HG03432 (cell line): ENCODE measurements at regions not wholly inside any gene's neighbourhood (a gene's known extent, or its start where the extent isn't known, plus 50 kb on each side); places are given as distances from the start of the nearest gene placed in this dataset.
A peak's percentile ranks its signal among the peaks of the same experiment; 100 is the strongest.
"Not testable (repeated sequence)": the region's sequence is repeated elsewhere in the genome, so short reads cannot be mapped to it uniquely, and the experiment has no call there.

ENCODE experiments used
- ATAC-seq: cut with Tn5 transposase; IDR thresholded peaks from one replicate; pipeline ENCODE4 v1.9.1; 2021; ENCODE audit warnings: mild to moderate bottlenecking, moderate library complexity; ENCODE audit not compliant: unreplicated experiment

DNA sequence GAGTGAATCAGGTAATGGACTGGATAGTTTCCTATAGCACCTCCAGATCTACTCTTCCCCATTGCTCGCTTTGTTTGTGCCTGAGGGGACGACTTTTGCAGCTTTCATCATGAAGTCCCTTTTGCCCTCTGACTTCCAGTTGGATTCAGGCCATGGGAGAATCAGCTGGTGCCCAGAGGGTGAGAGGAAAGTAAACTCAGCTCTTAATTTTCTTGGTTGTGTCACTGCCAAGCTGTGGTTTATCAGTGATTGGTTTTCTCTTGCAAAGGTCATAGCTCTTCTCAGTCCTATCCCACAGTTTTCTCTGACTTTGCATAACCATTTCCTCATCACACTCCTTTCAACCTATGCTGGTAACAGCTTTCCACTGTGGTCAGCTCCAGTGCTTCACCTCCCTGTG lies 200.1 kb downstream of the KCNJ2 start:
- ATAC-seq = no peak

DNA sequence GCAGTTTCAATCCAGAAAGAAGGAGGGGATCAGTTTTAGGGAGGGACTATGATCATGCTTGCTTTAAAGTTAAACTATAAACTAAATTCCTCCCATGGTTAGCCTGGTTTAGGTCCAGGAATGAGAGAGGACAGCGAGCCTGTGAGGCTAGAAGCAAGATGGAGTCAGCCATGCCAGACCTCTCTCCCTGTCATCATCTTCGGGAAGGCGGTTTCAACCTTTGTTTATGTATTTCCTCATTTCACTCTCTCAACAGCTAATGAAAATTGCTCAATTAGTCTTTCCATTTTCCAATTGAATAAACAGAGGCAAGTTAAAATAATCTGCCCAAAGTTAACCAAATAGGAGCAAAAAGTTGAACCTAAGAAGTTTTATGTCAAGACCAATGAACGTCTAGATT lies 201.5 kb downstream of the KCNJ2 start:
- ATAC-seq = no peak

DNA sequence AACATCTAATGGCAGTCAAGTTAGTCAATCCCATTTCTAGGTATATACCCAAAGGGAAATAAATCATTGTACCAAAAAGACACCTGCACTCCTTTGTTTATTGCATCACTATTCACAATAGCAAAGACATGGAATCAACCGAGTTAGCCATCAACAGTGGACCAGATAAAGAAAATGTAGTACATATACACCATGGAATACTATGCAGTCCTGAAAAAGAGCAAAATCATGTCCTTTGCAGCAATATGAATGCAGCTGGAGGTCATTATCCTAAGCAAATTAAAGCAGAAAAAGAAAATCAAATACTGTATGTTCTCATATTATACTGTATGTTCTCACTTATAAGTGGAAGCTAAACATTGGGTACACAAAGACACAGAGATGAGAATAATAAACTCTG lies 204.0 kb downstream of the KCNJ2 start:
- ATAC-seq = no peak

DNA sequence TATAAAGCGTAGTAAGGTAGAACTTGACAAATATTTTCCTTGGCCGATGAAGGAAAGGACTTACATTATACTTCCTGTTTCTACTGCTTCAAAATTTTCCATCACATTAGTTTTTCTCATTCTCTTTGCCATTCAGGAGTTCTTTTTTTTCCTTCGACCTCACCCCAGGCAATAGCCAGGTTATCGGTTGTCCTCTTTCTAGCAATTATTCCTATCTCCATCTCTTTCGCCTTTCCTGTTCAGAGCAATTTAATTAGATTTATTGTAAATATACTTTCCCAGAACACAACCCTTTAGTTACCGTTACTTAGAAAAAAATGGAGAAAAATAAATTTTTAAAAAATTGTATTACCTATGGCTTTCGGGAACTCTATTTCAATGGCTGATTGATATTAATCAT lies 205.2 kb downstream of the KCNJ2 start:
- no peak for ATAC-seq

DNA sequence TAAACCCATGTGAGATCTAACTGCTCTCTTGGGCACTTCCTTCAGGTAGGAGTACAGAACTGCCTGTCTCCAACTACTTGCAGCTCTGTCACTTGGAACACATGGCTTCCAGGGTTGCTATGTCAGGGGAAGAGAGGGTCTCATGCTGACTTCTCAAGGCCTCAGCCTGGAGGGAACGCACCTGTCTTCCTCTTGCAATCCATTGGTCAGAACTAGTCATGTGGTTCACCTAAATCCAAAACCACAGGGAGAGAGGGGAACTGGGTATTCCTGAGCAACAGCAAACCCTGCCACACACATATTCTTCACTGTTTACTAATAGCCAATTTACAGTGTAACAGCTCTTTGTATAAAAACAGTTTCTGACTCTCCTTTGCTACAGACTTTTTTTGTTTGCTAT lies 206.1 kb downstream of the KCNJ2 start:
- no peak for ATAC-seq

DNA sequence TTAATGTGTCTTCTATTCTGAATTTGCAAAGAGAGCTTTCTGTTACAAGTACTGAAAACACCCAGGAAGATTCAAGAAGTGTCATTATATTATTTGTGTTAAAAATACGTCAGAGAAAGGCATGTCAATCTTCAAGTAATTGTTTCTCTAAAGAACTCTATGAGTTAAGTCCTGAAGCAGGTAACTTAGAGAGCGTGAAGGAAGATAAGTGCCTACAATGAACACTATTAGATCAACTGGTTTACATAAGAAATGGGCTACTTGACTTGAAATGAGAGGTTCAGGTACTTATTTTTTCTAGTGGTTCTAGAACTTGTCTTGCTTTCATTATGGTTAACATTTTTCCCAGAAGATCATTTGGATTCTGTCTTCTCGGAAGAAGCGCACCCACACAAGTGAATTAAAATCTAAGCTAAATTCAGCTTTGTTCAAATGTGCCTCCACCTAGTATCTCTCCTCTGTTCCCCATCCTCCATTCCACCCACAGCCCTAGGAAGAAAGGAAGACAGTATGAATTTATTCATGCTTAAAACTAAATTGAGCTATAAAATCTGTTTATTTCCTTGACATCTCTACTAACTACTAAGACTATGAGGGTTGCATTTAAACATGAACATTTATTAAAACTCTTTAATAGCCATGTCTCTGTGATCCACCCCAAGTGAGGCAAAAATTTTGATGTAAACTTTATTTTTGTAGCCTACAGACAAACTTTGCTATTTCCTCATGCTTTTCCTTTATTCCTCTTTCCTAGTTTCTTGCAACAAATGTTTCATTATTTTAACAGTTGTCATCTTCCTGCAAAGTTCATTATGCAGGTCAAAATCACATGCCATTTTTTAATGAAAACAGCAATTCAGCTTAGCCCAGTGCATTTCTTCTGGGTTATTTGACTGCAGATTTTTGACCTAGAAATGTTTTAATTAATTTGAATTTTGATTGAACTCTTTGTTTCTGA lies 206.8 kb downstream of the KCNJ2 start:
- no peak for ATAC-seq

DNA sequence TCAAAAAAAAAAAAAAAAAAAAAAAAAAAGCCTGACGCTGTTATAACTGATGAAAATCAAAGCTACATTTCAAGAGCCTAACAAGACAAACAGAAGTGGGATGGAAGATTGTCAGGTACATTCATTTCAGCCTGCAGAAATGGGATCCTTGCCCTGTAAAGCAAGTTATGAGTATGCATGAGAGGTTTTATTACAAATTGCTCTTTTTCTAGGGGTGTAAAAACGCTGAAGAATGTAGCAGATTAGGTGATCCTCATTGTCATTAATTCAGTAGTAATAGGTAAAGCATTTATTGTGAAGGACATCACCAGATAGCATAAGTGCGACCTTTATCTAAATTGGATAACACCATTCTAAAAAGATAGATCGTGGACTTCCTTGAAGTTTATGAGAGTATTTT lies 208.3 kb downstream of the KCNJ2 start:
- ATAC-seq = no peak

DNA sequence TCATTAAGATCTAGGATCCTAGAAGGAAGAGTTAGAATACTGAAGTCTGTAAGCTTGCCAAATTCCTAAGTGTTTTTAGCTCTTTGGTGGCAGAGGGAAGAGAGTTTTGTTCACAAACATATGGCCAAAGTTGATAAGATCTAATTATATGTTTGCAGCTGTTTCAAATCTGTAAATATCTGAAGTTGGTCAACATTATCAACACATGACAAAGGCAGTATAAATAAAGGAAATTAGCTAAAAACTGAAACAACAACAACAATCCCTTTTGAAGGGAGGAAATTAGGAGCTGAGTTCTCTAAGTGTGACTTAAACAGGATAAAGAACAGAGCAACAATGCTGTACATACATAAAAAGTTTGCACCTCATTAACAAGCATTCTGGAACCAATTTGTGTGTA lies 208.7 kb downstream of the KCNJ2 start:
- no peak for ATAC-seq

DNA sequence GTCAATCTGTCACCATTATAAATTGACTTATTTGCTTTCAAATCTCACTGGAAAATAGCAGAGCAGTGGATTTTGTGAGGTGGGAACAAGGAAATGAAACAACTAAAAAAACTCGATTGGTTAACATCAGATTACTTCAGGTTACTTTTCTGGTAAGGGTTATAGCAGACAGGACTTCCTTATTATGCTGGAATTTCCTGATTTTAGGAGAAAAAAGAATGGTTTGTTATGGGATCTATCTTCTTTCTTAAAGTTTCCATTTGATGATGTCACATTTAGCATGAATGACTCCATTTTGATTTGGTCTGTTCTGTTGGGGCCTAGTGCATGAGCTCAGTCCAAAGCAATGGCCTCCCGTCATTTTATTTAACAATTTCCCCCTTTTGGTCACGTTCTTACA lies 210.6 kb downstream of the KCNJ2 start:
- ATAC-seq = no peak

DNA sequence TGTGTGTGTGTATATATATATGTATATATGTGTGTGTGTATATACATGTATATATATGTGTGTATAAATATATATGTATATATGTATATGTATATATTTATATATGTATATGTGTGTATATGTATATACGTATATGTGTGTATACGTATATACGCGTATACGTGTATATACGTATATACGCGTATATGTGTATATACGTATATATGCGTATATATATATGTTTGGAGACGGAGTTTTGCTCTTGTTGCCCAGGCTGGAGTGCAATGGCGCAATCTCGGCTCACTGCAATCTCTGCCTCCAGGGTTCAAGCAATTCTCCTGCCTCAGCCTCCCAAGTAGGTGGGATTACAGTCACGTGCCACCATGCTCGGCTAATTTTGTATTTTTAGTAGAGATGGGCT lies 212.6 kb downstream of the KCNJ2 start:
- not testable (repeated sequence) for ATAC-seq

DNA sequence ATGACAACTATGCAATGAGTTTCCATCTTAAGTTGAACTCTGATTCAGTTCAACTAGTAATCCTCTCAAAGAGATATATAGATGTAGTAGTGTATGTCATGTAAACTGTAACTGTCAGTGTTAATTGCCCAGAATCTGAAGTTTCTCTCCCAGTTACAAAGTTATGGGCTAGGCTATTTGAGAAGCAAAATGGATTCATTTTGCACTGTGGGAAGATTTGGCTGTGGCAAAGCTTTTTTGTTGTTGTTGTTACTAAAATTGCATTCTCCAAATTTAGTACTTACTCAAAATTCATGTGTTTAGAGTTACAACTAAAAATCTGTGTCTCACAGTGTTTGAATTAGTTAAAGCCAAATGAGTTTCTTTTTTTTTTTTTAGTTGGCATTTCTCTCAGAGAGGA lies 219.0 kb downstream of the KCNJ2 start:
- ATAC-seq = no peak

DNA sequence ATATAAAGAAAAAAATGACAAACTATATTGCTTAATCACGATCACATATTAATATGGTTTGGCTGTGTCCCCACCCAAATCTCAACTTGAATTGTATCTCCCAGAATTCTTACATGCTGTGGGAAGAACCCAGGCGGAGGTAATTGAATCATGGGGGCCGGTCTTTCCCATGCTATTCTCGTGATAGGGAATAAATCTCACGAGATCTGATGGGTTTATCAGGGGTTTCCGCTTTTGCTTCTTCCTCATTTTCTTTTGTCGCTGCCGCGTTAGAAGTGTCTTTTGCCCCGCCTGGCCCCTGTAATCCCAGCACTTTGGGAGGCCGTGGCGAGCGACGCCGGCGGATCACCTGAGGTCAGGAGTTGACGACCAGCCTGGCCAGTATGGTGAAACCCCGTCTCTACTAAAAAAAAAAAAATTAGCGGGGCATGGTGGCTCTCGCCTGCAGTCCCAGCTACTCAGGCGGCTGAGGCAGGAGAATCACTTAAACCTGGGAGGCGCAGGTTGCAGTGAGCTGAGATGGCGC lies 220.0 kb downstream of the KCNJ2 start:
- ATAC-seq = not testable (repeated sequence)

DNA sequence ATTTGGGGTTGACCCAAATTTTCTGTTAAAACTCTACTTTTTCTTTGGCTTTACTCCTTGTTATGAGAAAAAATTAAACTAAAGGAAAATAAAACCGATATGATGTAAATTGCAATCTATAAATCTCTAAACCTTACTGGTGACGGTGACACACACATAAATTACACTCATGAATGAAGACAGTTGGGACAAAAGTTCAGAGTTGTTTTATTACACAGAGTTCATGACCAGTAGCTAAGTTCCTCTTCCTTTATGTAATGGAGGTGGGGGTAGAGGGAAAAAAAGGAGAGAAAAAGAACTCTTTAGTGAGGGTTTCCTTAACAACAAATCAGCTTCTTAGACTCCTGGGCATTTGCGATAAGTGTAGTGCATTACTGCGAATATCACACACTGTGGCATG lies 220.7 kb downstream of the KCNJ2 start:
- ATAC-seq = no peak

DNA sequence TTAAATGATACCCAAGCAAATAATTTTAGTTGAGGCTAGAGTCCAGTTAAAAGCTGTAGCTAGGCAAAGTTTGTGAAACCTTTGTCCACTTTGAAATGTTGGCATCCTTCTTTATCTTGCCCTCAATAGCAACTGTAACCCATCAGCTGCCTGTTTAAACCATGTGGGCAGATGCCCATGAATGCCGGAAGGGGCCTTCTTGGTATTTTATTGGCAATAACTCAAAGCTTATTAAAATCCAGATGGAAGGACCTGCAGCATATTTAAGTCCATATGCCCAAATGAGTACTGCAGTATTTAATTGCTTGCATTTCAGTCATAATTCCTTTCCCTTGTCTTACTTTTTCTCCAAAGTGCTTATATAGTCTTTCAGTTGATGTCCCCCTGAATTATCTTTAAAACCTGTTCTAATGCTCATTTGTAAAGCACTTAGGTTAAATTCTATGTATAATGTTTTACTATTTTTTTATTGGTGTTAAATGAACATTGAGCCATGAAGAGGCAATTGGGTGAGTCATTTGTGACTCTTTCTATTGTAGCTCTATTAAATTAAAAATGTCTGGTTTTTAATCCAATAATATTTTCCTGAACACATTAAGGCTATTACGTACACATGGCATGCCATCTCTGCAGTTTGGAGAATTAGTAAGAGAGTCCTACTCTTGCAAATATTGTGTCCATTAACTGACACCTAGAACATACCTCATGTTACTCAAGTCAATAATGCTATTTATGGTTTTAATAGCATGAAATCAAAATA lies 225.3 kb downstream of the KCNJ2 start:
- no peak for ATAC-seq

DNA sequence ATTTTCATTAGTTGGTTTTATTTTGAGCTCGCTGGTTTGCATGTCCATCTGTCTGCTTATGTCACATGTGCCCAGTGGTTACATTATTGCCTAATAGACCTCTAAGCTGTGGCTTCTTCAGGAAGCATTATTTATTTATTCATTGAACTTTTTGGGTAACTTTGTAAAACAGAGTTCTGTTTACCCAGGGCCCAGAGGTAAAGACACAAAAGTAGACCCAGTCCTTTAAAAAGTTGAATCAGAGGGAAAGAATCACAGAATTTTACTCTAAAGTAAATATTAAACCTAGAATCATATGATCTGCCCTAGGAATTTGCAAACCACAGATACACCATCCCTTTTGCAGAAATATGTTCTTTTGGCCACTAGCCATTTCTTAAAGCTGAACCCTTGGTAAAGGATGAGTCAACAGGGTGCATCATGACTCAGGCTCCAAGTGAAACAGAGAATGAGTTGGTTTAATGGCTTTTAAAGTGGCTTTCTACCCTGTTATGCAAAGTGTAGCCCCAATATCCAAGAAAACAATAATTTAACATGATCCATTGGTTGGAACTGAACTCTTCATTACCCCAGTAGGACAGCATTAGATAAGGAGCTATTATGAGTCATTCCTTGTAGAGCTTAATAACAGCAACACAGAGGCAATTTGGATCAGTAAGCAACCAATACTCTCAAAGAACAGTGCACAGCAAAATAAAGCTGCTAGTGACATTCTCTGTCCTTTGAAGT lies 236.3 kb downstream of the KCNJ2 start:
- peak; percentile 75 for ATAC-seq

DNA sequence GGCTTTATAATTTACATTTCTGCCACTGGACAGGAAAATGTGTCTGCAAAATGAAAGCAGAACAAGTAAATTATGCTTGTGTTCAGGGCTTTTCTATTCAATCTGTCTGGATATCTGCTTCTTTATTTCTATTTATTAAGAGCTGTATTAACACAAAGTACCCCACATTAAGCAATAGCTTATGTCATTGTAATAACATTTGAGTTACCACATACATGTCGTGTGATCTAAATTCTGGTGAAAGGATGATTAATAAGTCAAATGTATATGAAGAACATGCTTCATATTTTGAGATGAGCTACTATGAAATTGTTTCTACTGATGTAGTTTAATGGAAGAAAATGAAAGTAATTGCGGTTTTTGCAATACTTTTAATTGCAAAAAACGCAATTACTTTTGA lies 238.2 kb downstream of the KCNJ2 start:
- ATAC-seq = no peak

DNA sequence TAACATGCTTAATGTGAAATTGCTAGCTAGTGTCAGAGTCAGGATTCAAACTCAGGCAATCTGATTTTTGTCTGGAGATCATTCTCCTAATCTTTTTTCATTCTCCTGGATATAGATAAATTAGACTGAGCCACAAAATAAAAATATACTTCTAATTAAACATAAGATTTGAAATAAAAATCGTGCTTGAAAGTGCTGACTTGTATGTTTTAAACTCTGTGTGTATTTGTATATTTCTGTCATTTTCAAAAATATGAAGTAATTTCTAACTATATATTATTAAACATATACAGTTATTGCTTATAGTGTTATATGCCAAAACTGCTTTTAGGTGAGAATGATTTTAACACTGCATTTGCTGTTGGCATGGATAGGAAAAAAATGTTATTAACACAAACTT lies 239.4 kb downstream of the KCNJ2 start:
- no peak for ATAC-seq

DNA sequence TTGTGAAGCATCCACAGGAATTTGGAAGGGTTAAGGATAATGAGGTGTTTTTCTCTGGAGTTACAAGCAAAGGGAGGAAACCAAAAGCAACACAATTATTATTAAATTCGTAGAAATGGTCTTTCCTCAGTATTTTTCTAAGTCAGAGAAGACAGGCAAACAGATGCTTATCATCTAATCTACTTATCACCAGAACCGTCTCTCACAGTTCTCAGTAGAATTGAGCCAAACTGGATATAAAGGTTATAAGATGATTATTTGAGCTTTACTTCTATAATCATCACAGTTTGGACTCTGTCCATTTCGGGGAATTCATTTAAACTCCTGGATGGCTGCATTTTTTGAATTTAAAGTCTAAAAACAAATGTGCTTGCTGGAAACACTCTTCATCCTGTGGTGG lies 245.0 kb downstream of the KCNJ2 start:
- no peak for ATAC-seq

DNA sequence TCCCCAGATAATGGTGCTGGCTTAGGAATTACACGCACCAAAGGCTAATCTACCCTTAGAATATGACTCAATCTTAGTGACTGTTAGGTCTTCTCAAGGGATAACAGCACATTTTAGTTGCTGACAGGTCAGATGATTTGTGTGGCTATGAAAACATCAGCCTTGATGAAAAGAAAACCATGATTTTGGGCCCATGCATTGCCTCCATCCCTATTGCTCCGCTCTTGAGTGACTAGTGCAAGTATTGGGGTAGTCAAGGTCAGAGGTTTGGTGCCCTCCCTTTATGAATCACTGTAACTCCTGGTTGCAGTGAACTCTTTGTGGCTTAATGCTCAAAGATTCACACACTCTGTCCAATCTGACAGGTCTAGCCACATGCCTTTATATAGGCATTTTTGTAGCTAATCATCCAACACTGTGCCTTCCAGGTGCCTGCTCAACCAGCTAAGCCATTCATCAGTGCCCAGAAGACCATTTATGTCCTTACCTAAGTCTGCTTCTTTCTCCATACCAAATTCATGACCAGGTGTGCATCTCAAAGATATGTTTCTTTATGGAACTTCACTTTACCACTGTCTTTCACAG lies 251.6 kb downstream of the KCNJ2 start:
- ATAC-seq = no peak

DNA sequence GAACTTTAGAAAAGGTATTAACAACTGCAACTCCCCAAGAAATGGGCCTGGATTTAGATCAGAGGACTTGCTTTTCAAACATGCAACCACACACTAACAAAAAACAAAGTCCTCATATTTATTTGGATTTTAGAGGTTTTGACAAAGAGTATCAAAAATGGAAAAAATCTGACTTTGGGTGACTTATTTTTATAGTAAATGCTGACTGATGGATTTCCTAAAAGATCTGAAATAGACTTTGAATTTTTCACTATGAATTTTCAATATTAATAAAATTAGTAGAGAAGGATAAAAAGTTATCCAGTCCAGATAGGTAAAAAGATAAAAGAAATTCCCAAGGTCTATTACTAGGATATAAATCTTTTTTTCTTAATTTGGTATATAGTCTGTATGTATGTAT lies 253.5 kb downstream of the KCNJ2 start:
- no peak for ATAC-seq

DNA sequence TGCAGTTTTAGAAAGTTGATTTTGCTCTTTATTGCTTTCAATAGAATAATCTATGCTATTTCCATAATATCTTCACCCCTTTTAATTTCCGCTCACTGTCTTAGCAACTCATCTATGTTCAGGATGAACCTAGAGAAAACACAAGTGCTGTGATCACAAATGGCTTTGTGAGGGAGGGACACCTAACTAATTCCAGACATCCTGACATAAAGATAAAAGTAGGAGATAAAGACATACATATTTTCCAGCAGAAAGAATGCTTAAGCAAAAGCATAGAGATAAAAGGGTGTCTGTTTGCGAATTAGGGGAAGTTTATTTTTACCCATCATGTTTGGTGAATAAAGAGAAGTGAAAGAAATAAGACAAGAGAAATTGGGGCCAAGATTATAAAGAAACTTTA lies 254.2 kb downstream of the KCNJ2 start:
- ATAC-seq = no peak
